OCI-LY3 (cell line): ENCODE measurements at regions not wholly inside any gene's neighbourhood (a gene's known extent, or its start where the extent isn't known, plus 50 kb on each side); places are given as distances from the start of the nearest gene placed in this dataset.

Experiments used
- CTCF ChIP-seq: fragments of 200-600, 300-600 bp; sonication (generic); IDR thresholded peaks from 2 replicates; pipeline ENCODE4 v1.5.1; 2014; ENCODE audit warnings: antibody characterized with exemption, low read length, low read depth
- EZH2phosphoT487 ChIP-seq: fragments of 200-600 bp; shearing (Covaris generic); IDR thresholded peaks from 2 replicates; pipeline ENCODE4 v1.6.1; 2018; ENCODE audit warnings: antibody characterized with exemption, mixed run types, low read depth

GRCh38 chr12:131402781-131403396, 308.0 kb upstream of the SFSWAP start:
- TF ChIP-seq CTCF (no peak), EZH2phosphoT487 (no peak)
